Fibroblast of lung (primary cell): ENCODE measurements at regions not wholly inside any gene's neighbourhood (a gene's known extent, or its start where the extent isn't known, plus 50 kb on each side); places are given as distances from the start of the nearest gene placed in this dataset.

Experiments used
- DNase-seq, 2 donors: peaks; one replicate each; pipeline versions ENCODE4 v3.0.0 to v3.0.0-alpha.2; 2010; ENCODE audit warnings: low read depth in 2 of 2
- H2AFZ ChIP-seq: 2 replicates; pipeline ENCODE4 v1.5.1; 2012; ENCODE audit warnings: low read length, control low read depth, inconsistent platforms
- H3K27ac ChIP-seq: 2 replicates; pipeline ENCODE4 v1.5.1; 2011; ENCODE audit warnings: low read length, control low read depth; ENCODE audit not compliant: insufficient read depth
- H3K27me3 ChIP-seq: 2 replicates; pipeline ENCODE4 v1.5.1; 2011; ENCODE audit warnings: mild to moderate bottlenecking, low read length; ENCODE audit not compliant: control insufficient read depth, insufficient read depth
- H3K36me3 ChIP-seq: 2 replicates; pipeline ENCODE4 v1.5.1; 2011; ENCODE audit warnings: low read length; ENCODE audit not compliant: control insufficient read depth, insufficient read depth
- H3K4me1 ChIP-seq: 2 replicates; pipeline ENCODE4 v1.5.1; 2011; ENCODE audit warnings: low read length; ENCODE audit not compliant: control insufficient read depth, insufficient read depth; ENCODE audit errors: extremely low read depth
- H3K4me2 ChIP-seq: 2 replicates; pipeline ENCODE4 v1.5.1; 2011; ENCODE audit warnings: low read length, control low read depth; ENCODE audit not compliant: insufficient read depth; ENCODE audit errors: extremely low read depth
- H3K4me3 ChIP-seq, 4 experiments: fragments of 200-600 bp in 1 of 4; sonication (generic) in 1 of 4; replicated peaks in 1 of 4; 2 replicates each; pipeline ENCODE4 v1.5.1; 2011 to 2016; ENCODE audit warnings: low read length in 4 of 4, low read depth in 3 of 4, mild to moderate bottlenecking in 3 of 4, control low read depth in 2 of 4, inconsistent platforms in 1 of 4, mixed read lengths in 1 of 4; ENCODE audit not compliant: insufficient read depth in 1 of 4; ENCODE audit errors: control extremely low read depth in 1 of 4
- H3K79me2 ChIP-seq: 2 replicates; pipeline ENCODE4 v1.5.1; 2012; ENCODE audit warnings: mild to moderate bottlenecking, low read length, inconsistent platforms; ENCODE audit not compliant: control insufficient read depth, insufficient read depth
- H3K9ac ChIP-seq: 2 replicates; pipeline ENCODE4 v1.5.1; 2011; ENCODE audit warnings: mild to moderate bottlenecking, low read length, control low read depth; ENCODE audit not compliant: insufficient read depth
- H3K9me3 ChIP-seq: 2 replicates; pipeline ENCODE4 v1.5.1; 2012; ENCODE audit warnings: low read depth, low read length; ENCODE audit not compliant: control insufficient read depth, insufficient read depth
- H4K20me1 ChIP-seq: 2 replicates; pipeline ENCODE4 v1.5.1; 2011; ENCODE audit warnings: low read length; ENCODE audit not compliant: control insufficient read depth, insufficient read depth; ENCODE audit errors: extremely low read depth
- CTCF ChIP-seq, 2 donors: IDR thresholded peaks in 1 of 2; conservative IDR thresholded peaks in 1 of 2; 1 replicate in 1 of 2; 2 replicates in 1 of 2; pipeline ENCODE4 v1.5.1; 2011 to 2012; ENCODE audit warnings: low read length in 2 of 2, control low read depth in 1 of 2, inconsistent platforms in 1 of 2, low read depth in 1 of 2, mild to moderate bottlenecking in 1 of 2
- EZH2 ChIP-seq: IDR thresholded peaks from 2 replicates; pipeline ENCODE4 v1.5.1; 2012; ENCODE audit warnings: low read length, control low read depth, mild to moderate bottlenecking; ENCODE audit errors: missing control alignments

- Histone ChIP-seq H3K4me2 (no peak overlapping the region), H3K9me3 (no peaks in the 10 kb centered on the region), H3K4me3 (no peak overlapping the region), H2AFZ (no peak overlapping the region), H3K4me1 (no peaks in the 10 kb centered on the region), H4K20me1 (no peaks in the 10 kb centered on the region), H3K27ac (no peak overlapping the region), H3K9ac (no peak overlapping the region), H3K79me2 (no peaks in the 10 kb centered on the region), H3K36me3 (no peaks in the 10 kb centered on the region), H3K27me3 (no peaks in the 10 kb centered on the region)
- no peak for DNase-seq
- TF ChIP-seq EZH2: no peak
- no peak for TF ChIP-seq CTCF (conservative IDR thresholded peaks at IDR 0.05 in 1 of 2, IDR thresholded peaks at IDR 0.05 in 1 of 2; ENCODE audit: low read depth in 1 of 2, low read length in 2 of 2)
Measured at GRCh38 chr22:47267513-47268282, 505.2 kb downstream of the TBC1D22A start.

- Histone ChIP-seq H3K27ac (no peak overlapping the region), H3K9me3 (no peaks in the 10 kb centered on the region), H3K4me2 (no peak overlapping the region), H3K27me3 (no peaks in the 10 kb centered on the region), H4K20me1 (no peaks in the 10 kb centered on the region), H3K9ac (no peak overlapping the region), H2AFZ (no peak overlapping the region), H3K36me3 (no peaks in the 10 kb centered on the region), H3K4me1 (no peaks in the 10 kb centered on the region), H3K4me3 (no peak overlapping the region), H3K79me2 (no peaks in the 10 kb centered on the region)
- no peak for TF ChIP-seq EZH2
- TF ChIP-seq CTCF (conservative IDR thresholded peaks at IDR 0.05 in 1 of 2, IDR thresholded peaks at IDR 0.05 in 1 of 2; ENCODE audit: low read depth in 1 of 2, low read length in 2 of 2): no peak
- no peak for DNase-seq
Measured at GRCh38 chr22:47266329-47266728, 503.9 kb downstream of the TBC1D22A start.

- no peak for DNase-seq
- Histone ChIP-seq H3K4me2 (no peak overlapping the region), H3K9me3 (peaks cover 2% of the 10 kb centered on the region), H3K79me2 (no peaks in the 10 kb centered on the region), H3K36me3 (no peaks in the 10 kb centered on the region), H2AFZ (no peak overlapping the region), H3K27ac (no peak overlapping the region), H3K4me3 (no peak overlapping the region), H3K4me1 (no peaks in the 10 kb centered on the region), H4K20me1 (no peaks in the 10 kb centered on the region), H3K27me3 (no peaks in the 10 kb centered on the region), H3K9ac (no peak overlapping the region)
- TF ChIP-seq EZH2 (no peak), CTCF (conservative IDR thresholded peaks at IDR 0.05 in 1 of 2, IDR thresholded peaks at IDR 0.05 in 1 of 2; ENCODE audit: low read depth in 1 of 2, low read length in 2 of 2) (no peak)
Measured at GRCh38 chr22:47260551-47260950, 498.1 kb downstream of the TBC1D22A start.
